K562 (cell line): ENCODE measurements at regions not wholly inside any gene's neighbourhood (a gene's known extent, or its start where the extent isn't known, plus 50 kb on each side); places are given as distances from the start of the nearest gene placed in this dataset.

Experiments used
- ATAC-seq: fragments of 200-7000 bp; cut with Tn5 transposase; 3 replicates; pipeline ENCODE4 v1.9.1; 2020; ENCODE audit warnings: moderate library complexity
- BruUV-seq: library from RNA; stranded (reverse); fragments of 400-500 nt; replicated peaks from 2 replicates; lab custom pipeline; 2021; lab: Mats Ljungman, UMichigan
- CTCF ChIA-PET: fragments of 300-600 bp; formaldehyde crosslinking; extraction: SDS; loops from one replicate; lab custom pipeline; 2021; ENCODE audit warnings: low intra/inter-chr PET ratio; lab: Yijun Ruan, JAX
- POLR2A ChIA-PET: fragments of 300-600, 350-650 bp; sonication (Branson Sonifier 250); formaldehyde crosslinking; extraction: SDS; loops from one replicate; lab custom pipeline; 2021; ENCODE audit warnings: antibody characterized with exemption, inconsistent platforms; lab: Yijun Ruan, JAX
- DNase-seq, 4 experiments: peaks; one replicate each; pipeline versions ENCODE4 v3.0.0 to v3.0.0-alpha.2; 2011 to 2018; ENCODE audit warnings: low spot score in 3 of 4, mixed read lengths in 3 of 4; ENCODE audit errors: extremely low read depth in 1 of 4
- FAIRE-seq: peaks from 2 replicates; lab custom pipeline; 2011; peaks lifted over from hg19 to GRCh38; lab: Jason Lieb, UNC
- H2AFZ ChIP-seq: 2 replicates; pipeline ENCODE4 v1.6.0; 2011; ENCODE audit warnings: low read depth, low read length, control low read depth, inconsistent platforms
- H3K27ac ChIP-seq: fragments of 200-600 bp; 3 replicates; pipeline ENCODE4 v1.8.0; 2011; ENCODE audit warnings: low read depth, mild to moderate bottlenecking, control low read depth, inconsistent platforms, low read length, moderate library complexity, mixed read lengths; ENCODE audit errors: extremely low read depth
- H3K27me3 ChIP-seq, 2 experiments: fragments of 300-600 bp in 1 of 2; 2 replicates in 1 of 2; 3 replicates in 1 of 2; pipeline versions ENCODE4 v1.6.0 to v1.8.0; 2011; ENCODE audit warnings: inconsistent platforms in 2 of 2, low read length in 2 of 2, mild to moderate bottlenecking in 1 of 2, mixed read lengths in 1 of 2, moderate library complexity in 1 of 2; ENCODE audit not compliant: control insufficient read depth in 2 of 2, insufficient read depth in 2 of 2
- H3K36me3 ChIP-seq: fragments of 300-600 bp; 3 replicates; pipeline ENCODE4 v1.8.0; 2011; ENCODE audit warnings: mild to moderate bottlenecking, low read length, inconsistent platforms; ENCODE audit not compliant: control insufficient read depth, insufficient read depth
- H3K4me1 ChIP-seq, 2 experiments: fragments of 200-600 bp in 1 of 2; replicated peaks in 1 of 2; 2 replicates in 1 of 2; 3 replicates in 1 of 2; pipeline versions ENCODE4 v1.5.1 to v1.8.0; 2011; ENCODE audit warnings: inconsistent platforms in 2 of 2, low read length in 2 of 2, mild to moderate bottlenecking in 1 of 2, mixed read lengths in 1 of 2, moderate library complexity in 1 of 2; ENCODE audit not compliant: control insufficient read depth in 2 of 2, insufficient read depth in 2 of 2
- H3K4me2 ChIP-seq: 2 replicates; pipeline ENCODE4 v1.6.1; 2011; ENCODE audit warnings: low read length, control low read depth, inconsistent platforms, mixed read lengths; ENCODE audit not compliant: insufficient read depth
- H3K4me3 ChIP-seq: fragments of 200-600 bp; sonication (generic), shearing (Covaris generic); 2 replicates; pipeline ENCODE4 v1.5.1; 2016; ENCODE audit warnings: control low read depth, inconsistent platforms
- H3K79me2 ChIP-seq: fragments of 200-600 bp; 3 replicates; pipeline ENCODE4 v1.8.0; 2011; ENCODE audit warnings: low read length, inconsistent platforms; ENCODE audit not compliant: control insufficient read depth, insufficient read depth
- H3K9ac ChIP-seq, 2 experiments: 2 replicates each; pipeline versions ENCODE4 v1.6.0 to v1.6.1; 2011; ENCODE audit warnings: low read depth in 2 of 2, low read length in 2 of 2, control low read depth in 1 of 2, inconsistent platforms in 1 of 2, mild to moderate bottlenecking in 1 of 2, mixed read lengths in 1 of 2; ENCODE audit not compliant: insufficient read depth in 1 of 2
- H3K9me1 ChIP-seq: one replicate; pipeline ENCODE4 v1.6.0; 2011; ENCODE audit warnings: inconsistent platforms, mild to moderate bottlenecking, low read length, moderate library complexity; ENCODE audit not compliant: control insufficient read depth, insufficient read depth
- H3K9me3 ChIP-seq: replicated peaks from 2 replicates; pipeline ENCODE4 v1.5.1; 2011; ENCODE audit warnings: low read depth, low read length, inconsistent platforms; ENCODE audit not compliant: control insufficient read depth, insufficient read depth
- H4K20me1 ChIP-seq: replicated peaks from 2 replicates; pipeline ENCODE4 v1.6.1; 2011; ENCODE audit warnings: low read length, inconsistent platforms, mixed read lengths; ENCODE audit not compliant: control insufficient read depth, insufficient read depth
- DACH1 ChIP-seq: fragments of 450-650 bp; IDR thresholded peaks from 2 replicates; pipeline ENCODE4 v1.6.1; 2018; ENCODE audit not compliant: partially characterized antibody
- DDX20 ChIP-seq: fragments of 450-650 bp; IDR thresholded peaks from 2 replicates; pipeline ENCODE4 v1.6.1; 2016; ENCODE audit warnings: missing genetic modification characterization, low read depth, mild to moderate bottlenecking, missing compliant biosample characterization, moderate library complexity
- HINFP ChIP-seq: fragments of 450-650 bp; conservative IDR thresholded peaks from 2 replicates; pipeline ENCODE4 v1.6.1; 2016; ENCODE audit warnings: missing genetic modification characterization, low read depth, mild to moderate bottlenecking, control low read depth, missing compliant biosample characterization
- PCBP1 ChIP-seq: fragments of 200-400 bp; formaldehyde crosslinking; IDR thresholded peaks from 2 replicates; pipeline ENCODE4 v1.6.1; 2018; ENCODE audit warnings: mild to moderate bottlenecking, low read depth, low read length; ENCODE audit not compliant: poor library complexity, severe bottlenecking
- TCF7 ChIP-seq: sonication (generic); IDR thresholded peaks from 2 replicates; pipeline ENCODE4 v1.6.1; 2016; ENCODE audit warnings: antibody characterized with exemption, borderline replicate concordance
- WGBS: fragments of 100-300 bp; shearing (Covaris generic); methylation state at CpG from one replicate; pipeline ENCODE4 v1.1.6; 2016; ENCODE audit warnings: low coverage, mixed read lengths; ENCODE audit not compliant: insufficient coverage; ENCODE audit errors: missing lambda C conversion rate; 5-methylcytosine and 5-hydroxymethylcytosine counted together
- in situ Hi-C: fragments of 300-500 bp; cut with MboI; formaldehyde crosslinking; loops from 4 replicates; pipeline ENCODE4 v1.15.0; 2018; ENCODE audit warnings: inconsistent platforms, mixed read lengths
- intact Hi-C: fragments of 100-400 bp; cut with micrococcal nuclease; formaldehyde crosslinking; loops from 2 replicates; pipeline ENCODE4 v1.14.2; 2022

DNA sequence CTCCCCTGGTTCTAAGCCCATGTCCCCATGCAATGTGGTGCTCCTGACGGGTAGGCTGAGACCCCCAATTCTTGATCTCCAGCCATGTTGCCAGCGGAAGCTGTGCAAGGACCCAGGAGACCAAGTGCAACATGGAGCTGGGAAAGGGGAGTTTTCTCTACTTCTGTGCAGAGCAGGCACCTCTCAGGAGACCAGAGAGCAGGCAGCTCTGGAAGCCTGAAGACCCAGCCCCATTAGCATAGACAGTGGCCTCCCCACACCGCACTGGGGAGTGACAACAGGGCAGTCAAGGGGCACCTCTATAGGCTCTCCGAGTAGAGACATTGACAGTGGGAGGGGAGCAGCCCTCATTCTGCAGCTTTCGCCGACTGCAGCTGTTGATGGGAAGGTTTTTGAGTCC lies 410.2 kb downstream of the MATN1 start:
- FAIRE-seq (no peak), DNase-seq (no peak), ATAC-seq (no peak)
- Histone ChIP-seq H3K36me3 (no peaks in the 10 kb centered on the region), H3K4me3 (no peak overlapping the region), H4K20me1 (no peaks in the 10 kb centered on the region), H3K9me1 (no peaks in the 10 kb centered on the region), H3K4me2 (no peak overlapping the region), H3K27me3 (peaks cover 0 to 8% of the 10 kb centered on the region in 2 experiments; a peak in 3 of 5 replicates), H3K4me1 (no peaks in the 10 kb centered on the region), H2AFZ (no peak overlapping the region), H3K9me3 (no peaks in the 10 kb centered on the region), H3K9ac (no peak overlapping the region), H3K79me2 (no peaks in the 10 kb centered on the region), H3K27ac (no peak overlapping the region)
- ChIA-PET CTCF (no interaction called here), POLR2A (interaction anchor here (1.0 kb wide), 1 partner anchor 209 kb away, joined by 4 read pairs; no protein-coding TSS in a partner anchor)
- 0% methylated on average over 6 of the region's 6 CpGs for WGBS
- intact Hi-C loops (no loop called here), in situ Hi-C loops (no loop called here)
- no TSS peak for BruUV-seq
- TF ChIP-seq DDX20 (tag) (no peak), PCBP1 (no peak), DACH1 (no peak), TCF7 (no peak), HINFP (tag) (no peak)
